PC-9 (cell line): ENCODE measurements at regions not wholly inside any gene's neighbourhood (a gene's known extent, or its start where the extent isn't known, plus 50 kb on each side); places are given as distances from the start of the nearest gene placed in this dataset.

Experiments used
- CTCF ChIP-seq: fragments of 200-600 bp; sonication (generic); conservative IDR thresholded peaks from 2 replicates; pipeline ENCODE4 v1.6.1; 2017; ENCODE audit warnings: mixed run types, antibody characterized with exemption, mild to moderate bottlenecking, moderate library complexity
- EZH2 ChIP-seq: fragments of 200-600 bp; sonication (generic); IDR thresholded peaks from 2 replicates; pipeline ENCODE4 v1.8.0; 2017; ENCODE audit warnings: antibody characterized with exemption, low read depth

GRCh38 chr10:33535866-33536265 lies 201.4 kb upstream of the NRP1 start:
- TF ChIP-seq CTCF (no peak), EZH2 (no peak)
